HepG2 (cell line): ENCODE measurements at regions not wholly inside any gene's neighbourhood (a gene's known extent, or its start where the extent isn't known, plus 50 kb on each side); places are given as distances from the start of the nearest gene placed in this dataset.

ENCODE experiments used
- ATAC-seq: fragments of 200-7000 bp; cut with Tn5 transposase; 3 replicates; pipeline ENCODE4 v1.9.1; 2020; ENCODE audit warnings: mild to moderate bottlenecking, moderate library complexity
- BruUV-seq: library from RNA; stranded (reverse); fragments of 400-500 nt; replicated peaks from 2 replicates; lab custom pipeline; 2021; lab: Mats Ljungman, UMichigan
- CTCF ChIA-PET: fragments of 300-600 bp; formaldehyde crosslinking; extraction: SDS; loops from one replicate; lab custom pipeline; 2021; ENCODE audit warnings: low total read pairs, inconsistent platforms, low intra/inter-chr PET ratio; lab: Yijun Ruan, JAX
- POLR2A ChIA-PET: fragments of 350-600 bp; sonication (Branson Sonifier 250); formaldehyde crosslinking; loops from one replicate; lab custom pipeline; 2020; ENCODE audit warnings: antibody characterized with exemption, inconsistent platforms; lab: Yijun Ruan, JAX
- DNase-seq: peaks from one replicate; pipeline ENCODE4 v3.0.0-alpha.2; 2015; ENCODE audit warnings: low spot score
- FAIRE-seq: peaks from 3 replicates; lab custom pipeline; 2011; peaks lifted over from hg19 to GRCh38; lab: Jason Lieb, UNC
- H2AFZ ChIP-seq: one replicate; pipeline ENCODE4 v1.6.1; 2011; ENCODE audit warnings: low read length, inconsistent platforms
- H3K27ac ChIP-seq: fragments of 300-600 bp; 3 replicates; pipeline ENCODE4 v1.8.0; 2011; ENCODE audit warnings: mixed run types, mild to moderate bottlenecking, mixed read lengths, low read length, inconsistent platforms; ENCODE audit not compliant: insufficient read depth; ENCODE audit errors: extremely low read length
- H3K27me3 ChIP-seq, 2 experiments: fragments of 200-600 bp in 1 of 2; 2 replicates in 1 of 2; 3 replicates in 1 of 2; pipeline versions ENCODE4 v1.6.0 to v1.8.0; 2011; ENCODE audit warnings: low read length in 2 of 2, mild to moderate bottlenecking in 2 of 2, moderate library complexity in 2 of 2, inconsistent platforms in 1 of 2; ENCODE audit not compliant: insufficient read depth in 2 of 2, control insufficient read depth in 1 of 2
- H3K36me3 ChIP-seq, 2 experiments: fragments of 200-600 bp in 1 of 2; replicated peaks in 1 of 2; 2 replicates in 1 of 2; 3 replicates in 1 of 2; pipeline versions ENCODE4 v1.5.1 to v1.8.0; 2011; ENCODE audit warnings: low read length in 2 of 2, inconsistent platforms in 1 of 2; ENCODE audit not compliant: insufficient read depth in 2 of 2, control insufficient read depth in 1 of 2
- H3K4me1 ChIP-seq: 2 replicates; pipeline ENCODE4 v1.5.1; 2012; ENCODE audit warnings: low read length, inconsistent platforms; ENCODE audit not compliant: insufficient read depth
- H3K4me2 ChIP-seq: 2 replicates; pipeline ENCODE4 v1.6.0; 2011; ENCODE audit warnings: low read depth, low read length, inconsistent platforms
- H3K4me3 ChIP-seq, 3 experiments: fragments of 200-600 bp in 1 of 3; sonication (generic), shearing (Covaris generic) in 1 of 3; replicated peaks in 1 of 3; 2 replicates each; pipeline ENCODE4 v1.5.1; 2011 to 2016; ENCODE audit warnings: low read length in 3 of 3, inconsistent platforms in 2 of 3, low read depth in 2 of 3, mild to moderate bottlenecking in 2 of 3, control low read depth in 1 of 3, mixed read lengths in 1 of 3; ENCODE audit not compliant: insufficient read depth in 1 of 3
- H3K79me2 ChIP-seq: one replicate; pipeline ENCODE4 v1.6.1; 2011; ENCODE audit warnings: low read length, inconsistent platforms; ENCODE audit not compliant: insufficient read depth
- H3K9ac ChIP-seq: 2 replicates; pipeline ENCODE4 v1.6.0; 2011; ENCODE audit warnings: mild to moderate bottlenecking, low read depth, low read length, inconsistent platforms; ENCODE audit not compliant: insufficient read depth
- H3K9me3 ChIP-seq: 2 replicates; pipeline ENCODE4 v1.5.1; 2012; ENCODE audit warnings: mild to moderate bottlenecking, low read length
- H4K20me1 ChIP-seq: 2 replicates; pipeline ENCODE4 v1.6.0; 2011; ENCODE audit warnings: inconsistent platforms, mild to moderate bottlenecking, low read length, moderate library complexity; ENCODE audit not compliant: insufficient read depth
- CBX5 ChIP-seq: sonication (generic); formaldehyde crosslinking; IDR thresholded peaks from 2 replicates; pipeline ENCODE4 v1.4.0; 2020; ENCODE audit warnings: missing genetic modification reagents, borderline replicate concordance
- HNRNPL ChIP-seq: fragments of 200-400 bp; formaldehyde crosslinking; IDR thresholded peaks from 2 replicates; pipeline ENCODE4 v1.6.1; 2017; ENCODE audit warnings: mild to moderate bottlenecking, low read depth, low read length
- HOXA5 ChIP-seq: sonication (generic); formaldehyde crosslinking; IDR thresholded peaks from 2 replicates; pipeline ENCODE4 v1.4.0; 2020; ENCODE audit warnings: missing genetic modification reagents
- MAF1 ChIP-seq: sonication (generic); formaldehyde crosslinking; IDR thresholded peaks from 2 replicates; pipeline ENCODE4 v1.5.0; 2020; ENCODE audit warnings: missing genetic modification reagents, borderline replicate concordance
- MAFG ChIP-seq: sonication (generic); formaldehyde crosslinking; IDR thresholded peaks from 2 replicates; pipeline ENCODE4 v1.5.1; 2020; ENCODE audit warnings: mild to moderate bottlenecking, missing genetic modification reagents
- NRL ChIP-seq: sonication (generic); formaldehyde crosslinking; IDR thresholded peaks from 2 replicates; pipeline ENCODE4 v1.5.0; 2020; ENCODE audit warnings: missing genetic modification reagents, mild to moderate bottlenecking, moderate library complexity, borderline replicate concordance
- PAF1 ChIP-seq: IDR thresholded peaks from 2 replicates; pipeline ENCODE4 v1.6.1; 2016; ENCODE audit warnings: missing genetic modification reagents, missing compliant biosample characterization
- RAD51 ChIP-seq: fragments of 450-650 bp; IDR thresholded peaks from 2 replicates; pipeline ENCODE4 v1.6.1; 2016; ENCODE audit warnings: borderline replicate concordance
- RFX3 ChIP-seq: IDR thresholded peaks from 2 replicates; pipeline ENCODE4 v1.6.1; 2016; ENCODE audit warnings: missing biosample characterization, missing genetic modification reagents
- SMARCC2 ChIP-seq: fragments of 450-650 bp; IDR thresholded peaks from 2 replicates; pipeline ENCODE4 v1.6.1; 2017; ENCODE audit warnings: antibody characterized with exemption, mild to moderate bottlenecking
- XBP1 ChIP-seq: sonication (generic); formaldehyde crosslinking; IDR thresholded peaks from 2 replicates; pipeline ENCODE4 v1.5.0; 2020; ENCODE audit warnings: missing genetic modification reagents
- ZNF33A ChIP-seq: sonication (generic); formaldehyde crosslinking; IDR thresholded peaks from 2 replicates; pipeline ENCODE4 v1.5.1; 2020; ENCODE audit warnings: missing genetic modification reagents, mild to moderate bottlenecking, moderate library complexity, borderline replicate concordance
- ZNF468 ChIP-seq: sonication (generic); formaldehyde crosslinking; IDR thresholded peaks from 2 replicates; pipeline ENCODE4 v1.8.0; 2022; ENCODE audit warnings: mild to moderate bottlenecking, moderate library complexity, missing genetic modification reagents
- ZNF761 ChIP-seq: sonication (generic); formaldehyde crosslinking; conservative IDR thresholded peaks from 2 replicates; pipeline ENCODE4 v1.4.0; 2020; ENCODE audit warnings: mild to moderate bottlenecking, missing genetic modification reagents
- ZSCAN22 ChIP-seq: sonication (generic); formaldehyde crosslinking; IDR thresholded peaks from 2 replicates; pipeline ENCODE4 v1.4.0; 2020; ENCODE audit warnings: mild to moderate bottlenecking, missing genetic modification reagents
- in situ Hi-C: cut with HindIII; loops from 2 replicates; pipeline ENCODE4 v1.10.0; 2017; ENCODE audit warnings: low pct_unique_long_range_greater_than_20kb; ENCODE audit not compliant: extremely low pct_ligation_motif_present
- intact Hi-C: fragments of 100-400 bp; cut with micrococcal nuclease; formaldehyde crosslinking; loops from one replicate; pipeline ENCODE4 v1.10.0; 2022; ENCODE audit not compliant: unreplicated experiment
- TF ChIP-seq, protein P1 (sequence below): sonication (generic); formaldehyde crosslinking; IDR thresholded peaks from 2 replicates; pipeline ENCODE4 v1.4.0; 2020; ENCODE audit warnings: missing genetic modification reagents, low read depth, mild to moderate bottlenecking, borderline replicate concordance

DNA sequence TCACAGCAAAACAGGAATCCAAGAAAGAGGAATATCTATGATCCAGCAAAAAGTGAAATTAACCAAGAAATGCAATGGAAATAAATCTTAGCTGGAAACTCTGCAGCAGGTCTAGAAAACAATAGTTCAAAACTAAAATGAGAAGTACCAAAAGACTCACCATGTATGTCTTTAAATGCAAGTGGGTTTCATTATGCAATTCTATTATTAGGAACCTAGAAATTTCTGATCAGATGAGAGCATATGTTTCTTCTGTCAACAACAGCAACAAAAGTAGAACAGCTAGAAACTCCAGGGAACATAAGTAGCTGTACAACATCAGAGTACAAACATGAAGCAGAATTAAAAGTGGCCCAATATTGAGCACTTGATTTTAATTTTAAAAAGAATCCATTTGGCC is 304.0 kb downstream of the ARHGAP12 start:
- Histone ChIP-seq H3K27me3 (no peaks in the 10 kb centered on the region; a peak in 1 of 5 replicates), H3K9me3 (peaks cover 22% of the 10 kb centered on the region; the same call in 1 of the 2 replicates), H3K4me1 (0 out of 2 replicates have a peak, but pooled peaks cover 7% of the 10 kb centered on the region), H3K9ac (no peak overlapping the region), H3K27ac (no peak overlapping the region), H3K4me3 (no peak overlapping the region), H4K20me1 (no peaks in the 10 kb centered on the region), H2AFZ (no peak overlapping the region), H3K4me2 (no peak overlapping the region), H3K79me2 (no peaks in the 10 kb centered on the region), H3K36me3 (no peaks in the 10 kb centered on the region)
- TF ChIP-seq XBP1 (CRISPR knock-in tag) (no peak), HNRNPL (no peak), CBX5 (no peak), RAD51 (no peak), MAF1 (CRISPR knock-in tag) (no peak), PAF1 (no peak), SMARCC2 (no peak), HOXA5 (CRISPR knock-in tag) (no peak), ZNF761 (CRISPR knock-in tag) (no peak), ZNF468 (CRISPR knock-in tag) (no peak), NRL (CRISPR knock-in tag) (no peak), MAFG (CRISPR knock-in tag) (no peak), ZNF33A (CRISPR knock-in tag) (no peak), ZSCAN22 (no peak), RFX3 (CRISPR knock-in tag) (no peak)
- TF ChIP-seq, protein P1, sequence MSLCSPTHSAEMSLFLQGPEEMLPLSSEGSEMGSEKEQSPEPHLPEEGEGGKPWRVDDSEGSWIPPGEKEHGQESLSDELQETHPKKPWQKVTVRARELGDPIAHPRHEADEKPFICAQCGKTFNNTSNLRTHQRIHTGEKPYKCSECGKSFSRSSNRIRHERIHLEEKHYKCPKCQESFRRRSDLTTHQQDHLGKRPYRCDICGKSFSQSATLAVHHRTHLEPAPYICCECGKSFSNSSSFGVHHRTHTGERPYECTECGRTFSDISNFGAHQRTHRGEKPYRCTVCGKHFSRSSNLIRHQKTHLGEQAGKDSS (CRISPR knock-in tag), result no peak
- ChIA-PET CTCF (no interaction called here), POLR2A (no interaction called here)
- no peak for FAIRE-seq
- intact Hi-C loops, result no loop called here
- no peak for DNase-seq
- in situ Hi-C loops, result no loop called here
- no TSS peak for BruUV-seq
- no peak for ATAC-seq
